Parathyroid adenoma (tissue), 2 donors: ENCODE measurements at regions not wholly inside any gene's neighbourhood (a gene's known extent, or its start where the extent isn't known, plus 50 kb on each side); places are given as distances from the start of the nearest gene placed in this dataset.

Experiments used
- H2AFZ ChIP-seq: fragments of 300-600 bp; sonication (generic); one replicate; pipeline ENCODE4 v1.7.0; 2017; ENCODE audit warnings: antibody characterized with exemption, mild to moderate bottlenecking
- H3K27ac ChIP-seq: fragments of 300-600 bp; sonication (generic); one replicate; pipeline ENCODE4 v1.7.0; 2017
- H3K27me3 ChIP-seq: fragments of 300-600 bp; sonication (generic); one replicate; pipeline ENCODE4 v1.7.0; 2017; ENCODE audit warnings: low read length; ENCODE audit not compliant: control insufficient read depth, insufficient read depth
- H3K36me3 ChIP-seq: fragments of 300-600 bp; sonication (generic); one replicate; pipeline ENCODE4 v1.7.0; 2017; ENCODE audit warnings: low read length; ENCODE audit not compliant: control insufficient read depth, insufficient read depth
- H3K4me1 ChIP-seq: fragments of 300-600 bp; sonication (generic); one replicate; pipeline ENCODE4 v1.7.0; 2017; ENCODE audit warnings: control low read depth
- H3K4me2 ChIP-seq: fragments of 300-600 bp; sonication (generic); one replicate; pipeline ENCODE4 v1.7.0; 2017; ENCODE audit warnings: low read length
- H3K4me3 ChIP-seq: fragments of 300-600 bp; sonication (generic); one replicate; pipeline ENCODE4 v1.7.0; 2017; ENCODE audit warnings: low read depth, low read length
- H3K79me2 ChIP-seq: fragments of 300-600 bp; sonication (generic); one replicate; pipeline ENCODE4 v1.7.0; 2017; ENCODE audit warnings: control low read depth
- H3K9ac ChIP-seq: fragments of 300-600 bp; sonication (generic); one replicate; pipeline ENCODE4 v1.7.0; 2017; ENCODE audit warnings: mild to moderate bottlenecking
- H3K9me3 ChIP-seq: fragments of 300-600 bp; sonication (generic); one replicate; pipeline ENCODE4 v1.7.0; 2017; ENCODE audit warnings: low read length; ENCODE audit not compliant: control insufficient read depth
- TF ChIP-seq, protein P1 (sequence below): fragments of 300-600 bp; sonication (generic); IDR thresholded peaks from one replicate; pipeline ENCODE4 v1.7.0; 2017; ENCODE audit warnings: antibody characterized with exemption, mild to moderate bottlenecking
- donor health status: primary hyperparathyroidism.

GRCh38 chr18:2478662-2479061 is 92.6 kb downstream of the METTL4 start:
- Histone ChIP-seq H2AFZ (no peak overlapping the region), H3K9ac (no peak overlapping the region), H3K36me3 (no peaks in the 10 kb centered on the region), H3K4me2 (no peak overlapping the region), H3K4me1 (no peaks in the 10 kb centered on the region), H3K27ac (no peak overlapping the region), H3K79me2 (no peaks in the 10 kb centered on the region), H3K27me3 (no peaks in the 10 kb centered on the region), H3K4me3 (no peak overlapping the region), H3K9me3 (no peaks in the 10 kb centered on the region)
- TF ChIP-seq, protein P1, sequence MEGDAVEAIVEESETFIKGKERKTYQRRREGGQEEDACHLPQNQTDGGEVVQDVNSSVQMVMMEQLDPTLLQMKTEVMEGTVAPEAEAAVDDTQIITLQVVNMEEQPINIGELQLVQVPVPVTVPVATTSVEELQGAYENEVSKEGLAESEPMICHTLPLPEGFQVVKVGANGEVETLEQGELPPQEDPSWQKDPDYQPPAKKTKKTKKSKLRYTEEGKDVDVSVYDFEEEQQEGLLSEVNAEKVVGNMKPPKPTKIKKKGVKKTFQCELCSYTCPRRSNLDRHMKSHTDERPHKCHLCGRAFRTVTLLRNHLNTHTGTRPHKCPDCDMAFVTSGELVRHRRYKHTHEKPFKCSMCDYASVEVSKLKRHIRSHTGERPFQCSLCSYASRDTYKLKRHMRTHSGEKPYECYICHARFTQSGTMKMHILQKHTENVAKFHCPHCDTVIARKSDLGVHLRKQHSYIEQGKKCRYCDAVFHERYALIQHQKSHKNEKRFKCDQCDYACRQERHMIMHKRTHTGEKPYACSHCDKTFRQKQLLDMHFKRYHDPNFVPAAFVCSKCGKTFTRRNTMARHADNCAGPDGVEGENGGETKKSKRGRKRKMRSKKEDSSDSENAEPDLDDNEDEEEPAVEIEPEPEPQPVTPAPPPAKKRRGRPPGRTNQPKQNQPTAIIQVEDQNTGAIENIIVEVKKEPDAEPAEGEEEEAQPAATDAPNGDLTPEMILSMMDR = no peak

DNA sequence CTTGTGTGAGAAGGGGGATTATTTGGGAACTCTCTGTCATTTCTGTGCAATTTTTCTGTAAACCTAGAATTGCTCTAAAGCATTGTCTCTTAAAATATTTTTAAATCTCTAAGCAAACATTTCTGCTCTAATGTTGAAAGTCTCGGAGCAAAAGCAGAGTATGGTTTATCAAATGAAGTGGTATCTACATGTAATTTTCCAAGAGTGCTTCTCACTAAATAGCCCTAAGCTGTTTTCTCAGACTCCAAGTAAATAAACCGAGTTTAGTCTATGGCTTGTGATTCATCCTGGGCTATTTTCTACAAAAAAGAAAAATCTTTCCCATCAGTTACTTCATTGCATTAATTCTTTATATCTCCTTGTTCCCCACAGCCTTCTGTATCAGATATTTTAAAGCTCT is 90.8 kb downstream of the METTL4 start:
- Histone ChIP-seq H3K27ac (no peak overlapping the region), H2AFZ (no peak overlapping the region), H3K9ac (no peak overlapping the region), H3K4me3 (no peak overlapping the region), H3K4me1 (no peaks in the 10 kb centered on the region), H3K36me3 (no peaks in the 10 kb centered on the region), H3K27me3 (no peaks in the 10 kb centered on the region), H3K79me2 (no peaks in the 10 kb centered on the region), H3K4me2 (no peak overlapping the region), H3K9me3 (no peaks in the 10 kb centered on the region)
- TF ChIP-seq, protein P1 = no peak

DNA sequence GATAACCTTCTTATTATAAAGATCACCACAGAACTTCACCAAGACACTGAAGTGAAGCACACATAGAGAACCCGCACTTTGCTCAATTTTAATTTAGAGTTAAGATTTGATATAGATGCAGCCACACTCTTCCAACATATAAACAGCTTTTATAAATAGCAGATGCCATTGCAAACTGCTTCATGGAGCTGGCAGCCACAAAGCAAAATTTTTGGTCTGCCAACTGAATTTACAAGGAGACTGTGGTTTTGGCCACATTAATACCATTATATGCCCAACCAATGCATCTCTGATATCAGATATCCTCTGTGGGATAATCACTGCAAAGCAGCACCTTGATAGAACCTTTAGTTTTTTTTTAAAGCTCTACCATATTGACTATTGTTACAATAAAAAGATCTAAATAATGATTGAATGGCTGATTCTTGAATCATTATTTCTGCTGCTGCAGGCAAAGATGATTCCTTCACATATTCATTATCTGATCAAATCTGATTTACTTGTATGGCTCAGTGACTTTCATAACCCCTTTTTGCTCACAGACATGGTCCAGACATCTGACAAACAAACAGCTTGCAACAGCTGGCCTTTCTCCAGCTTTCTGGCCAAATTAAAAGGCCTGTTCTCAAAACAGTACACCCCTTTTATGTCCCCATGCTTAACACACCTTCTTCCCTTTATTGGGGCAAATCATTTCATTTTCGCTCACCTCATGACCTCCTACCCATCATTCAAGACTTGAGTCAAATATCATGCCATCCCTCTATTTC is 88.4 kb downstream of the METTL4 start:
- H3K36me3 ChIP-seq = no peaks in the 10 kb centered on the region
- no peak overlapping the region for H2AFZ ChIP-seq
- H3K4me1 ChIP-seq = no peaks in the 10 kb centered on the region
- no peaks in the 10 kb centered on the region for H3K9me3 ChIP-seq
- TF ChIP-seq, protein P1 = no peak
- H3K9ac ChIP-seq = no peak overlapping the region
- H3K79me2 ChIP-seq = no peaks in the 10 kb centered on the region
- no peak overlapping the region for H3K27ac ChIP-seq
- H3K4me3 ChIP-seq = no peak overlapping the region
- no peak overlapping the region for H3K4me2 ChIP-seq
- H3K27me3 ChIP-seq = no peaks in the 10 kb centered on the region

GRCh38 chr18:2485983-2486382 is 85.3 kb downstream of the METTL4 start:
- Histone ChIP-seq H3K4me2 (no peak overlapping the region), H3K79me2 (no peaks in the 10 kb centered on the region), H2AFZ (no peak overlapping the region), H3K9me3 (no peaks in the 10 kb centered on the region), H3K4me3 (no peak overlapping the region), H3K36me3 (no peaks in the 10 kb centered on the region), H3K9ac (no peak overlapping the region), H3K27me3 (no peaks in the 10 kb centered on the region), H3K4me1 (no peaks in the 10 kb centered on the region), H3K27ac (no peak overlapping the region)
- TF ChIP-seq, protein P1 = no peak

- TF ChIP-seq, protein P1 = no peak
- no peak overlapping the region for H3K4me3 ChIP-seq
- no peaks in the 10 kb centered on the region for H3K36me3 ChIP-seq
- H3K9ac ChIP-seq = no peak overlapping the region
- no peaks in the 10 kb centered on the region for H3K4me1 ChIP-seq
- no peak overlapping the region for H3K4me2 ChIP-seq
- H2AFZ ChIP-seq = no peak overlapping the region
- H3K27ac ChIP-seq = no peak overlapping the region
- H3K9me3 ChIP-seq = no peaks in the 10 kb centered on the region
- no peaks in the 10 kb centered on the region for H3K27me3 ChIP-seq
- H3K79me2 ChIP-seq = no peaks in the 10 kb centered on the region
Observed at GRCh38 chr18:2486426-2486825, 84.9 kb downstream of the METTL4 start.
